ENCODE measurements at regions not wholly inside any gene's neighbourhood (a gene's known extent, or its start where the extent isn't known, plus 50 kb on each side); places are given as distances from the start of the nearest gene placed in this dataset.

DNA sequence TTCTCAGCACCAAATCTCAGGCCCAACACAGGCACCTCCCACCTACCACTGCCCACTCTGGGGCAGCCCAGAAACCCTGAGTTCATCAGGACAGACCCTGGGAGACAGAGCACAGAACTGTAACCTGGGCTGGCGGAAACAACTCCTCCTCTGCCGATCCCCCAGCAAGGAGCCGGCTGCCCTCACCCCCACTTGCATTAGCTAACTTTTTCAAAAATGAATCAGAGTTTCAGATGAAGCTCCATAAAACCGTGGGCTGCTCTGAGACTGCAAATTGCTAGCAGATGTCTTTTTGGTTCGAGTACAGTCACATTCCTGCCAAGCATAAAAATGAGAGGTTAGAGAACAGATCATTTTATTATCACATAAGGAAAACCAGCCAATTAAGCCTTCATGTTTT is 93.4 kb upstream of the PARD3 start:
- no peak for DNase-seq (ENCODE audit: low read depth)
- TF ChIP-seq, protein P1, sequence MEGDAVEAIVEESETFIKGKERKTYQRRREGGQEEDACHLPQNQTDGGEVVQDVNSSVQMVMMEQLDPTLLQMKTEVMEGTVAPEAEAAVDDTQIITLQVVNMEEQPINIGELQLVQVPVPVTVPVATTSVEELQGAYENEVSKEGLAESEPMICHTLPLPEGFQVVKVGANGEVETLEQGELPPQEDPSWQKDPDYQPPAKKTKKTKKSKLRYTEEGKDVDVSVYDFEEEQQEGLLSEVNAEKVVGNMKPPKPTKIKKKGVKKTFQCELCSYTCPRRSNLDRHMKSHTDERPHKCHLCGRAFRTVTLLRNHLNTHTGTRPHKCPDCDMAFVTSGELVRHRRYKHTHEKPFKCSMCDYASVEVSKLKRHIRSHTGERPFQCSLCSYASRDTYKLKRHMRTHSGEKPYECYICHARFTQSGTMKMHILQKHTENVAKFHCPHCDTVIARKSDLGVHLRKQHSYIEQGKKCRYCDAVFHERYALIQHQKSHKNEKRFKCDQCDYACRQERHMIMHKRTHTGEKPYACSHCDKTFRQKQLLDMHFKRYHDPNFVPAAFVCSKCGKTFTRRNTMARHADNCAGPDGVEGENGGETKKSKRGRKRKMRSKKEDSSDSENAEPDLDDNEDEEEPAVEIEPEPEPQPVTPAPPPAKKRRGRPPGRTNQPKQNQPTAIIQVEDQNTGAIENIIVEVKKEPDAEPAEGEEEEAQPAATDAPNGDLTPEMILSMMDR (conservative IDR thresholded peaks at IDR 0.05; ENCODE audit: low read depth, low read length), result no peak
- H3K4me3 ChIP-seq (ENCODE audit: low read length), result no peak overlapping the region

- TF ChIP-seq, protein P1 (conservative IDR thresholded peaks at IDR 0.05; ENCODE audit: low read depth, low read length), result no peak
- H3K4me3 ChIP-seq (ENCODE audit: low read length), result no peak overlapping the region
- DNase-seq (ENCODE audit: low read depth), result no peak
These were observed 92.8 kb upstream of the PARD3 start for GRCh38 chr10:34907743-34908430.

DNA sequence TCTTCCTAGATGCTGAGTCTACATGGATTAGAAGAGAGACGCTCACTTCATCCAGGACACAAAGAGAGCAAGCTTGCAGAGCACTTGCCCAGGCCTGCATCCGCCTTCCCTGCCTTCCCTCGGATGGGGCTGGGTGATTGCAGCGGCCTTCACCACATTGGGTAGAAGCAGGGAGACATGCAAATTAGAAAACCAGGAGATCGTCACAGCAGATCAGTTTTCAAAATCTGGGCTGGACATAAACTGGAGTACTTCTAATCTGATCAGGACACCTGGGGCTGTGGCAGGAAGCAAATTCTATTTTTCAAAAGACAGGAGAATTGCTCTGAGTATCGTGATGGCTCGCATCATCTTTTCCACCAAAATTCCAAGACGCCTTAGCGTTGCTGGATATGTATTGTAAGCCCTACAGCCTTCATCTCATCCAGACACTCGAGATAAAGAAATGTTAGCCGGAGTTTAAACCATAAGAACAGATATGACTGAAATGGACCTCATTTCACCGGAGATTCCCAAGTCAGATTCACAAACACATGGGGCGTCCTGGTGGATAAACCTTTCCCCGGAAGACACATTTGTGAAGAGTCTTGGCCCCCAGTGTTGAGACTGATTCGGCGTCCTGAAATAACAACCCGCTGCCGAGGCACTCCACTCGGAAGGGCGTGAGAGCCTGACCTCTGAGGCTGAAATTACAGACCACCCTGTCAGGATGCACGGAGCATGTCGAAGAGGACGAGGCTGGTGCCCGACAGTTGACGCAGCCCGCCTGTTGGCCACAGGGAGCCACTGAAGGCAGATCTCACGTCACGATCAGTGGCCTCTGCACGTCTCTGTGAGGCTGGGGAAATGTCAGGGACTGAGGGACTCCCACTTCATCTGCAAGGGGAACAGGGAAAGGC is 91.2 kb upstream of the PARD3 start:
- TF ChIP-seq, protein P1 (conservative IDR thresholded peaks at IDR 0.05; ENCODE audit: low read depth, low read length), result no peak
- no peak overlapping the region for H3K4me3 ChIP-seq (ENCODE audit: low read length)
- DNase-seq (ENCODE audit: low read depth), result no peak

DNA sequence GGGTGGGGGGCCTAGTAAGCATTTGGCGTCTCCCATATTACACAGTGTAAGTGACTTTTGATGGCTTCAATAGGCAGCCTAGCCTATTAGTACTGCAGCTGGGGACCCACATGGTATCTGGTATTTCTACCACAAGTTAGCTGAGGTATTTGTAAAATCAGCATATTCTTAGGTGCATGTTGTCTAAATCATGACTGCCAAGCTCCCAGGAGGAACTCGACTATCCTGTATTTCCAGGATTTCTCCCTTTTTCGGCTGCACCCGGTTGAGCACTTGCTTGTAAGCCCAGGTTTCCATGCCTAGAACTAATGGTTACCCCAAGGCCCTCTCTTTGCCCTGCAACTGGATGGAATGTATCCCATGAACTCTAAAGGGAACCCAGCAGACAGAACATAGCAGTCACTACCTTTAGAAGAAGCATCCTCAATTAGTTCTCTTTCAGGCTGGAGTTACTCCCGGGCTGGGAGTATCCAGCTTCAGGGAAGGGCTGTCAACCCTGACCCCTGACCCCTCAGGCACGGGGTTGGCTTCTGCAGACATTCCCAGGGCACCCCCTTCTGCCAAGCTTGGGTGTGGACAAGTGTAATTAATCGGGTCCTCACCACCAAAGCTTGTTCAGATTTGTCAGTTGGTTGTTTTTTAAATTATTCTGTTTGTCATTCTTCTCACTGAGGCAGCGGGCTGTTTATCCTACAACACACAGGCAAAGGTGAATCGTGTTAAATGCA is 90.3 kb upstream of the PARD3 start:
- no peak for DNase-seq (ENCODE audit: low read depth)
- TF ChIP-seq, protein P1 (conservative IDR thresholded peaks at IDR 0.05; ENCODE audit: low read depth, low read length), result no peak
- H3K4me3 ChIP-seq (ENCODE audit: low read length), result no peak overlapping the region

DNA sequence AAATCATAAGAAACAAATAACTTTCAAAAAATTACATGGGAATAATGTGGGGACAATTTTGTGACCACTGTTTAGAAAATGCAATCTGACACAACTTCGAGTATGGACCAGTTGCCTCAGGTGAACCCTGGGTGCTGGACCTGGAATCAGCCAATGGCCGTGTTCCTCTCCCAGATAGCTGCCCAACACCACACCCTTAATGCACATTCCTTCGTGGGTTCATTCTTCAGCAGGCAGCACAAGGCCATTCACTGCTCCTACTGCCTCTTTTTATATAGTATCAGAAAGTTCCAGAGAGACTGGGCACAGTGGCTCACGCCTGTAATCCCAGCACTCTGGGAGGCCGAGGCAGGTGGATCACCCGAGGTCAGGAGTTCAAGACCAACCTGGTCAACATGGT is 89.1 kb upstream of the PARD3 start:
- no peak for DNase-seq (ENCODE audit: low read depth)
- TF ChIP-seq, protein P1 (conservative IDR thresholded peaks at IDR 0.05; ENCODE audit: low read depth, low read length), result no peak

DNA sequence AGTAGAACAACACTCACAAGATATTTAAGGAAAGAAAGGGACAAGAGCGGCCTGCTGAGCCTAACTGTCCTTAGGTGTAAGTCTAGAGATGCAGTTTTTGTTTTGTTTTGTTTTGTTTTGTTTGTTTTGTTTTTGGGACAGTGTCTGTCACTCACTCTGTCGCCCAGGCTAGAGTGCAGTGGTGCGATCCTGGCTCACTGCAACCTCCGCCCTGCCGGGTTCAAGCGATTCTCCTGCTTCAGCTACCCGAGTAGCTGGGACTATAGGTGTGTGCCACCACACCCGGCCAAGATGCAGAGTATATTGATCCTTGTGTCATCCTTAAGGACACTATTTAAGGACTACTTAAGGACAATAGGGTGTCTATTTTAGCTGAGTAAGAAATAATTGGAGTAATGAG is 84.1 kb upstream of the PARD3 start:
- TF ChIP-seq, protein P1 (conservative IDR thresholded peaks at IDR 0.05; ENCODE audit: low read depth, low read length), result no peak
- H3K4me3 ChIP-seq (ENCODE audit: low read length), result no peak overlapping the region
- no peak for DNase-seq (ENCODE audit: low read depth)

More for the DNA sequence above, 89.1 kb upstream of the PARD3 start:
- H3K4me3 ChIP-seq (ENCODE audit: low read length), result no peak overlapping the region
